ENCODE measurements at regions not wholly inside any gene's neighbourhood (a gene's known extent, or its start where the extent isn't known, plus 50 kb on each side); places are given as distances from the start of the nearest gene placed in this dataset.

GRCh38 chr16:6068063-6068462 lies 970.5 kb upstream of the EEF2KMT start:
- TF ChIP-seq, protein P1, sequence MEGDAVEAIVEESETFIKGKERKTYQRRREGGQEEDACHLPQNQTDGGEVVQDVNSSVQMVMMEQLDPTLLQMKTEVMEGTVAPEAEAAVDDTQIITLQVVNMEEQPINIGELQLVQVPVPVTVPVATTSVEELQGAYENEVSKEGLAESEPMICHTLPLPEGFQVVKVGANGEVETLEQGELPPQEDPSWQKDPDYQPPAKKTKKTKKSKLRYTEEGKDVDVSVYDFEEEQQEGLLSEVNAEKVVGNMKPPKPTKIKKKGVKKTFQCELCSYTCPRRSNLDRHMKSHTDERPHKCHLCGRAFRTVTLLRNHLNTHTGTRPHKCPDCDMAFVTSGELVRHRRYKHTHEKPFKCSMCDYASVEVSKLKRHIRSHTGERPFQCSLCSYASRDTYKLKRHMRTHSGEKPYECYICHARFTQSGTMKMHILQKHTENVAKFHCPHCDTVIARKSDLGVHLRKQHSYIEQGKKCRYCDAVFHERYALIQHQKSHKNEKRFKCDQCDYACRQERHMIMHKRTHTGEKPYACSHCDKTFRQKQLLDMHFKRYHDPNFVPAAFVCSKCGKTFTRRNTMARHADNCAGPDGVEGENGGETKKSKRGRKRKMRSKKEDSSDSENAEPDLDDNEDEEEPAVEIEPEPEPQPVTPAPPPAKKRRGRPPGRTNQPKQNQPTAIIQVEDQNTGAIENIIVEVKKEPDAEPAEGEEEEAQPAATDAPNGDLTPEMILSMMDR (IDR thresholded peaks at IDR 0.05; ENCODE audit: low read depth, low read length): no peak
- DNase-seq (ENCODE audit: low read depth in 2 of 2): no peak
- H3K4me3 ChIP-seq (replicated peaks in 1 of 2; ENCODE audit: low read depth in 2 of 2, low read length in 2 of 2): no peak overlapping the region

- TF ChIP-seq, protein P1 (IDR thresholded peaks at IDR 0.05; ENCODE audit: low read depth, low read length): no peak
Measured at GRCh38 chr16:6066652-6067051, 969.1 kb upstream of the EEF2KMT start.

GRCh38 chr16:6063526-6063925 lies 965.9 kb upstream of the EEF2KMT start:
- no peak for DNase-seq (ENCODE audit: low read depth in 2 of 2)
- TF ChIP-seq, protein P1 (IDR thresholded peaks at IDR 0.05; ENCODE audit: low read depth, low read length): no peak
- no peak overlapping the region for H3K4me3 ChIP-seq (replicated peaks in 1 of 2; ENCODE audit: low read depth in 2 of 2, low read length in 2 of 2)

More at GRCh38 chr16:6066652-6067051, 969.1 kb upstream of the EEF2KMT start:
- no peak for DNase-seq (ENCODE audit: low read depth in 2 of 2)
- H3K4me3 ChIP-seq (replicated peaks in 1 of 2; ENCODE audit: low read depth in 2 of 2, low read length in 2 of 2): no peak overlapping the region

DNA sequence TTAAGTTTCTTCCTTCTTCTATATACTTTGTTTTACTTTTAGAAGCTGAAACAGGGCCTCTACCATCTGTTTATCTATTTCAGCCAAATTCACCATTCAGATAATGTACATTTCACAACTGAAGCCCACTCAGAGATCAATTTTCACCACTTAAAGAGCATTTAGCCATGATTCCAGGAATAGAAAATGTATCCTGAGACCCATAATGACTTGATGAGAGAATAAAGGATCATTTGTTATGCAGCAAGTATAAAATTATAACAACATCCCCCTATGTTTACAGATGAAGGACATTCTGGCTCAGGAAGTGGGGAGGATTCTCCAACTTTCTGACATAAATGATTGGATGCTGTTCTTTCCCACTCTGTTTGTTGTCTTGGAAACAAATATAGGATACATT lies 962.1 kb upstream of the EEF2KMT start:
- TF ChIP-seq, protein P1 (IDR thresholded peaks at IDR 0.05; ENCODE audit: low read depth, low read length): no peak
- H3K4me3 ChIP-seq (replicated peaks in 1 of 2; ENCODE audit: low read depth in 2 of 2, low read length in 2 of 2): no peak overlapping the region
- no peak for DNase-seq (ENCODE audit: low read depth in 2 of 2)

DNA sequence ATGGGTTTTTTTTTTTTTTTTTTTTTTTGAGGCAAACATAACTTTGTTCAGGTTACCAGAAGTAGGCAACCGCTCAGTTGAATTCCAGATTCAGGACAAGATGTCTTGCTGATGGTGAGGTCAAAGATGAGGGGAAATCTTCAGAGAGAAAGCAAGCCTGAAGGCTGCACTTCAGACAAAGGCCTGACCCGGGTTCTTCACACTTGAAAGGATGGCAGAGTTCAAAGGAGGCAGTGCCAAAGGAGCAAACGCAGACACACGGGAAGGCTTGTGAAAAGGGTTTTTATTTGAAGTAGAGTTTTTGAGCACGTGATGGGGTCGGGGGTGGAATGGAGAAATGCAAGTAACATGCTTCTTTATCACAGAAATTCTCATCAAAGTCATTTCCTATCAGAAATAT lies 960.2 kb upstream of the EEF2KMT start:
- TF ChIP-seq, protein P1 (IDR thresholded peaks at IDR 0.05; ENCODE audit: low read depth, low read length): no peak
- H3K4me3 ChIP-seq (replicated peaks in 1 of 2; ENCODE audit: low read depth in 2 of 2, low read length in 2 of 2): no peak overlapping the region
- DNase-seq (ENCODE audit: low read depth in 2 of 2): no peak

DNA sequence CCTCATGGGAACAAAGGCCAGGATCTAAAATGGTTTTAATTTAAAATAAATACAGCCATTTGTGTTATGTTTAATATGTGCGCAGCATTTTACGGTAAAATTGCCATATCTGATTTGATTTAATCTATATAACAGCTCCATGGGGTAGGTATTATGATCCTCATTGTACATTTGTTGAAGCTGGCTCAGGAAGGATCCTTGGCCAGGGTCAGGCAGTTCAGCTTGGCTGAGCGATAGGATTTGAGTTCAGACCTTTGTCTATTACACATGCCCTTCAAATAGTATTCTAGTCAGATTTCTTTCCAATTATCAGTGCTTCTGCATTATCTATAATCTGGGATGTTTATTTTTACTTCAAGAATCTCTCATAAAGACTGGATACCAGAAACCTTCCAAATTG lies 950.4 kb upstream of the EEF2KMT start:
- DNase-seq (ENCODE audit: low read depth in 2 of 2): no peak
- H3K4me3 ChIP-seq (replicated peaks in 1 of 2; ENCODE audit: low read depth in 2 of 2, low read length in 2 of 2): no peak overlapping the region
- TF ChIP-seq, protein P1 (IDR thresholded peaks at IDR 0.05; ENCODE audit: low read depth, low read length): no peak

- TF ChIP-seq, protein P1 (IDR thresholded peaks at IDR 0.05; ENCODE audit: low read depth, low read length): no peak
- H3K4me3 ChIP-seq (replicated peaks in 1 of 2; ENCODE audit: low read depth in 2 of 2, low read length in 2 of 2): no peak overlapping the region
- no peak for DNase-seq (ENCODE audit: low read depth in 2 of 2)
Measured at GRCh38 chr16:6047325-6047724, 949.7 kb upstream of the EEF2KMT start.
